ENCODE measurements at regions not wholly inside any gene's neighbourhood (a gene's known extent, or its start where the extent isn't known, plus 50 kb on each side); places are given as distances from the start of the nearest gene placed in this dataset.

- H3K9me3 Mint-ChIP-seq (ENCODE audit: unreplicated experiment) = peaks cover 41% of the 10 kb centered on the region
- no peaks in the 10 kb centered on the region for H3K36me3 Mint-ChIP-seq (ENCODE audit: insufficient read depth, unreplicated experiment)
- no peak for DNase-seq (ENCODE audit: unreplicated experiment)
- ChIA-PET POLR2A (no interaction called here), CTCF (no interaction called here)
- H3K27ac Mint-ChIP-seq (ENCODE audit: low read depth, unreplicated experiment) = no peak overlapping the region
- peaks cover 6% of the 10 kb centered on the region for H3K4me1 Mint-ChIP-seq (ENCODE audit: insufficient read depth, unreplicated experiment)
- no TSS peak for BruUV-seq (replicated peaks)
- TF ChIP-seq CTCF (IDR thresholded peaks at IDR 0.05; ENCODE audit: unreplicated experiment) = no peak
- H3K4me3 Mint-ChIP-seq (ENCODE audit: unreplicated experiment) = no peak overlapping the region
- intact Hi-C loops (cut with micrococcal nuclease) = no loop called here
- H3K27me3 Mint-ChIP-seq (ENCODE audit: insufficient read depth, unreplicated experiment) = no peaks in the 10 kb centered on the region
Measured at GRCh38 chrX:7789200-7789599, 53.8 kb upstream of the VCX start.

GRCh38 chrX:7788334-7788733 lies 54.6 kb upstream of the VCX start:
- intact Hi-C loops (cut with micrococcal nuclease) = no loop called here

GRCh38 chrX:7787714-7788113 lies 55.3 kb upstream of the VCX start:
- TF ChIP-seq CTCF (IDR thresholded peaks at IDR 0.05; ENCODE audit: unreplicated experiment) = no peak
- intact Hi-C loops (cut with micrococcal nuclease) = no loop called here
- Mint-ChIP-seq H3K9me3 (ENCODE audit: unreplicated experiment) (peaks cover 48% of the 10 kb centered on the region), H3K4me1 (ENCODE audit: insufficient read depth, unreplicated experiment) (peaks cover 6% of the 10 kb centered on the region), H3K27ac (ENCODE audit: low read depth, unreplicated experiment) (no peak overlapping the region), H3K27me3 (ENCODE audit: insufficient read depth, unreplicated experiment) (no peaks in the 10 kb centered on the region), H3K4me3 (ENCODE audit: unreplicated experiment) (no peak overlapping the region), H3K36me3 (ENCODE audit: insufficient read depth, unreplicated experiment) (no peaks in the 10 kb centered on the region)
- ChIA-PET CTCF (interaction anchor here (0.5 kb wide), 1 partner anchor 676 kb away, joined by 3 read pairs; no protein-coding TSS in a partner anchor), POLR2A (no interaction called here)
- no TSS peak for BruUV-seq (replicated peaks)
- DNase-seq (ENCODE audit: unreplicated experiment) = no peak

More at GRCh38 chrX:7788334-7788733, 54.6 kb upstream of the VCX start:
- peaks cover 6% of the 10 kb centered on the region for H3K4me1 Mint-ChIP-seq (ENCODE audit: insufficient read depth, unreplicated experiment)
- peaks cover 48% of the 10 kb centered on the region for H3K9me3 Mint-ChIP-seq (ENCODE audit: unreplicated experiment)
- H3K27me3 Mint-ChIP-seq (ENCODE audit: insufficient read depth, unreplicated experiment) = no peaks in the 10 kb centered on the region
- DNase-seq (ENCODE audit: unreplicated experiment) = no peak
- H3K4me3 Mint-ChIP-seq (ENCODE audit: unreplicated experiment) = no peak overlapping the region
- no peaks in the 10 kb centered on the region for H3K36me3 Mint-ChIP-seq (ENCODE audit: insufficient read depth, unreplicated experiment)
- ChIA-PET CTCF (no interaction called here), POLR2A (no interaction called here)
- no peak for TF ChIP-seq CTCF (IDR thresholded peaks at IDR 0.05; ENCODE audit: unreplicated experiment)
- H3K27ac Mint-ChIP-seq (ENCODE audit: low read depth, unreplicated experiment) = no peak overlapping the region
- no TSS peak for BruUV-seq (replicated peaks)

- DNase-seq (ENCODE audit: unreplicated experiment) = no peak
- POLR2A ChIA-PET = no interaction called here
- Mint-ChIP-seq H3K4me3 (ENCODE audit: unreplicated experiment) (no peak overlapping the region), H3K27ac (ENCODE audit: low read depth, unreplicated experiment) (no peak overlapping the region), H3K4me1 (ENCODE audit: insufficient read depth, unreplicated experiment) (no peaks in the 10 kb centered on the region), H3K9me3 (ENCODE audit: unreplicated experiment) (peaks cover 35% of the 10 kb centered on the region), H3K36me3 (ENCODE audit: insufficient read depth, unreplicated experiment) (no peaks in the 10 kb centered on the region), H3K27me3 (ENCODE audit: insufficient read depth, unreplicated experiment) (no peaks in the 10 kb centered on the region)
- TF ChIP-seq CTCF (IDR thresholded peaks at IDR 0.05; ENCODE audit: unreplicated experiment) = no peak
- CTCF ChIA-PET = no interaction called here
- intact Hi-C loops (cut with micrococcal nuclease) = no loop called here
- BruUV-seq (replicated peaks) = no TSS peak
Measured at GRCh38 chrX:7784580-7784979, 58.4 kb upstream of the VCX start.

Measured in MCF 10A (cell line).